ENCODE measurements at regions not wholly inside any gene's neighbourhood (a gene's known extent, or its start where the extent isn't known, plus 50 kb on each side); places are given as distances from the start of the nearest gene placed in this dataset.

- Mint-ChIP-seq H3K27me3 (no peaks in the 10 kb centered on the region), H3K27ac (no peak overlapping the region), H3K9me3 (no peaks in the 10 kb centered on the region), H3K4me1 (ENCODE audit: low read depth) (peaks cover 44% of the 10 kb centered on the region), H3K36me3 (ENCODE audit: low read depth) (no peaks in the 10 kb centered on the region), H3K4me3 (no peak overlapping the region)
- no peak for TF ChIP-seq CTCF (IDR thresholded peaks at IDR 0.05)
- peaks cover 37% of the 10 kb centered on the region for H3K4me1 ChIP-seq (ENCODE audit: insufficient read depth, low read length)
- no peak for ATAC-seq (ENCODE audit: poor library complexity)
- H3K27me3 ChIP-seq (ENCODE audit: control insufficient read depth in 1 of 2, insufficient read depth in 2 of 2, low read length in 2 of 2), result no peaks in the 10 kb centered on the region
- intact Hi-C loops (cut with DNase I, micrococcal nuclease), result loop anchor here in 1 of 2 experiments (5.0 kb wide), 1 partner anchor 58 kb away; no protein-coding TSS in a partner anchor
- no peak overlapping the region for H3K27ac ChIP-seq (ENCODE audit: low read depth in 1 of 2, low read length in 2 of 2)
- no peak for DNase-seq
- H3K4me3 ChIP-seq (ENCODE audit: low read length), result no peak overlapping the region
- no peaks in the 10 kb centered on the region for H3K9me3 ChIP-seq (ENCODE audit: control insufficient read depth in 1 of 2, insufficient read depth in 1 of 2, low read length in 2 of 2)
- CTCF ChIA-PET, result interaction anchor here (1.2 kb wide), 1 partner anchor 76 kb away, joined by 3 read pairs; no protein-coding TSS in a partner anchor
- no peaks in the 10 kb centered on the region for H3K36me3 ChIP-seq (ENCODE audit: insufficient read depth, low read length)
- POLR2A ChIA-PET, result no interaction called here
These were observed 50.0 kb upstream of the RASGRP1 start for GRCh38 chr15:38614621-38615020.

GRCh38 chr15:38617831-38618230 lies 53.2 kb upstream of the RASGRP1 start:
- Histone ChIP-seq H3K27me3 (ENCODE audit: control insufficient read depth in 1 of 2, insufficient read depth in 2 of 2, low read length in 2 of 2) (no peaks in the 10 kb centered on the region), H3K9me3 (ENCODE audit: control insufficient read depth in 1 of 2, insufficient read depth in 1 of 2, low read length in 2 of 2) (no peaks in the 10 kb centered on the region), H3K36me3 (ENCODE audit: insufficient read depth, low read length) (no peaks in the 10 kb centered on the region), H3K4me3 (ENCODE audit: low read length) (no peak overlapping the region), H3K4me1 (ENCODE audit: insufficient read depth, low read length) (peaks cover 12% of the 10 kb centered on the region), H3K27ac (ENCODE audit: low read depth in 1 of 2, low read length in 2 of 2) (no peak overlapping the region)
- ChIA-PET POLR2A (interaction anchor here (0.6 to 1.2 kb wide), 4 partner anchors 8 to 35 kb away, joined by 3 read pairs; no protein-coding TSS in a partner anchor), CTCF (interaction anchor here (1.0 to 1.3 kb wide), 2 partner anchors 66 to 73 kb away, joined by 3 to 4 read pairs; no protein-coding TSS in a partner anchor)
- intact Hi-C loops (cut with DNase I, micrococcal nuclease), result no loop called here
- no peak for TF ChIP-seq CTCF (IDR thresholded peaks at IDR 0.05)
- no peak overlapping the region for H3K27ac Mint-ChIP-seq
- peaks cover 31% of the 10 kb centered on the region for H3K4me1 Mint-ChIP-seq (ENCODE audit: low read depth)
- no peak overlapping the region for H3K4me3 Mint-ChIP-seq
- ATAC-seq (ENCODE audit: poor library complexity) (no peak), DNase-seq (no peak)
- no peaks in the 10 kb centered on the region for H3K36me3 Mint-ChIP-seq (ENCODE audit: low read depth)
- no peaks in the 10 kb centered on the region for H3K27me3 Mint-ChIP-seq
- H3K9me3 Mint-ChIP-seq, result no peaks in the 10 kb centered on the region

- no peak overlapping the region for H3K27ac ChIP-seq (ENCODE audit: low read depth in 1 of 2, low read length in 2 of 2)
- Mint-ChIP-seq H3K36me3 (ENCODE audit: low read depth) (no peaks in the 10 kb centered on the region), H3K4me1 (ENCODE audit: low read depth) (peaks cover 30% of the 10 kb centered on the region), H3K27ac (no peak overlapping the region), H3K9me3 (no peaks in the 10 kb centered on the region), H3K27me3 (no peaks in the 10 kb centered on the region), H3K4me3 (no peak overlapping the region)
- H3K27me3 ChIP-seq (ENCODE audit: control insufficient read depth in 1 of 2, insufficient read depth in 2 of 2, low read length in 2 of 2), result no peaks in the 10 kb centered on the region
- ATAC-seq (ENCODE audit: poor library complexity) (no peak), DNase-seq (no peak)
- peaks cover 6% of the 10 kb centered on the region for H3K4me1 ChIP-seq (ENCODE audit: insufficient read depth, low read length)
- POLR2A ChIA-PET, result interaction anchor here (0.6 to 1.2 kb wide), 2 partner anchors 8 to 14 kb away, joined by 3 read pairs; no protein-coding TSS in a partner anchor
- intact Hi-C loops (cut with DNase I, micrococcal nuclease), result no loop called here
- no peaks in the 10 kb centered on the region for H3K9me3 ChIP-seq (ENCODE audit: control insufficient read depth in 1 of 2, insufficient read depth in 1 of 2, low read length in 2 of 2)
- H3K36me3 ChIP-seq (ENCODE audit: insufficient read depth, low read length), result no peaks in the 10 kb centered on the region
- CTCF ChIA-PET, result interaction anchor here (1.3 kb wide), 1 partner anchor 65 kb away, joined by 4 read pairs; no protein-coding TSS in a partner anchor
- TF ChIP-seq CTCF (IDR thresholded peaks at IDR 0.05), result no peak
- H3K4me3 ChIP-seq (ENCODE audit: low read length), result no peak overlapping the region
These were observed 53.8 kb upstream of the RASGRP1 start for GRCh38 chr15:38618242-38618955.

All from CD4-positive, alpha-beta T cell (primary cell).